Upper lobe of left lung (tissue), 6 donors: ENCODE measurements at regions not wholly inside any gene's neighbourhood (a gene's known extent, or its start where the extent isn't known, plus 50 kb on each side); places are given as distances from the start of the nearest gene placed in this dataset.

Experiments used
- ATAC-seq, 2 donors: fragments of 200-7000 bp; cut with Tn5 transposase; one replicate each; pipeline ENCODE4 v1.9.1; 2022; ENCODE audit warnings: mild to moderate bottlenecking in 2 of 2, moderate library complexity in 2 of 2; ENCODE audit not compliant: low FRiP score in 2 of 2
- DNase-seq, 2 donors: peaks; one replicate each; pipeline ENCODE4 v3.0.0-alpha.2; 2019 to 2020
- H3K27ac ChIP-seq, 4 donors: fragments of 200-600 bp; sonication (generic); one replicate each; pipeline ENCODE4 v1.5.1; 2016 to 2019
- H3K27me3 ChIP-seq, 4 donors: fragments of 200-600 bp; sonication (generic); one replicate each; pipeline ENCODE4 v1.5.1; 2017 to 2019
- H3K36me3 ChIP-seq, 4 donors: fragments of 200-600 bp; sonication (generic); one replicate each; pipeline ENCODE4 v1.5.1; 2016 to 2019
- H3K4me1 ChIP-seq, 4 donors: fragments of 200-600 bp; sonication (generic); one replicate each; pipeline ENCODE4 v1.5.1; 2018 to 2019
- H3K4me3 ChIP-seq, 4 donors: fragments of 200-600 bp; sonication (generic); one replicate each; pipeline ENCODE4 v1.5.1; 2017 to 2019; ENCODE audit warnings: mild to moderate bottlenecking in 2 of 4, moderate library complexity in 1 of 4
- H3K9me3 ChIP-seq, 4 donors: fragments of 200-600 bp; sonication (generic); one replicate each; pipeline ENCODE4 v1.5.1; 2018 to 2019
- CTCF ChIP-seq, 6 experiments: fragments of 450-650 bp in 4 of 6; fragments of 200-600 bp in 2 of 6; sonication (generic) in 2 of 6; IDR thresholded peaks; one replicate each; pipeline ENCODE4 v1.5.1; 2016 to 2019; ENCODE audit warnings: antibody characterized with exemption in 6 of 6
- EP300 ChIP-seq, 4 donors: sonication (generic); formaldehyde crosslinking; IDR thresholded peaks; one replicate each; pipeline ENCODE4 v1.5.1; 2017; ENCODE audit warnings: antibody characterized with exemption in 4 of 4, control low read depth in 2 of 4
- POLR2A ChIP-seq, 4 donors: fragments of 450-650 bp; IDR thresholded peaks; one replicate each; pipeline ENCODE4 v1.5.1; 2016 to 2017; ENCODE audit warnings: antibody characterized with exemption in 4 of 4, mild to moderate bottlenecking in 2 of 4
- POLR2AphosphoS5 ChIP-seq, 2 donors: sonication (generic); formaldehyde crosslinking; IDR thresholded peaks; one replicate each; pipeline ENCODE4 v1.5.1; 2017; ENCODE audit warnings: antibody characterized with exemption in 2 of 2
- WGBS, 2 donors: methylation state at CpG; one replicate each; pipeline ENCODE4 v1.1.5; 2017 to 2018; 5-methylcytosine and 5-hydroxymethylcytosine counted together
- donor health status: DM: no; HTN: no; CAD: no; lungs with moderate emphysema.
- donor health status: DM: no; HTN: yes; CAD: no; lungs with severe emphysema.

DNA sequence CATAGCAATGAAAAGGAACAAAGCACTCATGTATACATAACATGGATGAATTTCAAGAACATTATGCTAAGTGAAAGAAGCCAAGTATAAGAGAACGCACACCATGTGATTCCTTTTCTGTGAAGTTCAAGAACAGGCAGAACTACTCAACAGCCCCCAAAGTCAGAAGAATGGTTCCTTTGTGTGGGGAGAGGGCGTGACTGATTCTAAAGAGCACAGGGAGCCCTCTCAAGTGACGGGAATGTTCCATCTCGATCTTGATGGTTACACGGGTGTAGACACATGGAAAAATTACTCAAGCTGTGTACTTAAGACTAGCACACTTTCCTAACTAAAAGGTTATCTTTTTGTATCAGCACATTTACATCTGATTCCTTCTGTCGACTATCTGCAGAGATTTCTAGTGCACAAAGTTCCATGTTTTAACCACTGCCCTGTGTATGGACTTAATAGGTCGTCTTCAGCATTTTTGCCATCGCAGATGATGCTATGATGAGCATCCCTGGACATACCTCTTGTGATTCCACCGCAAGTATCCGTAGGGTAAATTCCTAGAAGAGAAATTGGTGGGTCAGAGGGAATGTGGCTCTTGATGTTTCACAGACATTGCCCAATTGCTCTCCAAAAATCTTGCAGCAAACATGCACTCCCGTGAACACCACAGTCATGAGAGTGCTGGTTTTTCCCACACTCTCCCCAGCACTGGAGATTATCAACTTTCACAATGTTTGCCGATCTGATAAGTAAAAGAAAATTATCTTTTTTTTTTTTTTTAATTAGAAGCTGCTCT, 279.3 kb downstream of the BMP7 start:
- no peak for ATAC-seq
- no peaks in the 10 kb centered on the region for H3K27me3 ChIP-seq
- H3K4me3 ChIP-seq, result no peak overlapping the region
- H3K9me3 ChIP-seq, result peaks cover 4 to 20% (median 16%) of the 10 kb centered on the region in 4 donors
- H3K36me3 ChIP-seq, result no peaks in the 10 kb centered on the region
- H3K4me1 ChIP-seq, result no peaks in the 10 kb centered on the region
- no peak for DNase-seq
- H3K27ac ChIP-seq, result no peak overlapping the region
- 64 to 81% methylated on average over 12 of the region's 12 CpGs for WGBS, 2 donors
- TF ChIP-seq POLR2A (IDR thresholded peaks at IDR 0.05) (no peak), POLR2AphosphoS5 (IDR thresholded peaks at IDR 0.05) (no peak)

DNA sequence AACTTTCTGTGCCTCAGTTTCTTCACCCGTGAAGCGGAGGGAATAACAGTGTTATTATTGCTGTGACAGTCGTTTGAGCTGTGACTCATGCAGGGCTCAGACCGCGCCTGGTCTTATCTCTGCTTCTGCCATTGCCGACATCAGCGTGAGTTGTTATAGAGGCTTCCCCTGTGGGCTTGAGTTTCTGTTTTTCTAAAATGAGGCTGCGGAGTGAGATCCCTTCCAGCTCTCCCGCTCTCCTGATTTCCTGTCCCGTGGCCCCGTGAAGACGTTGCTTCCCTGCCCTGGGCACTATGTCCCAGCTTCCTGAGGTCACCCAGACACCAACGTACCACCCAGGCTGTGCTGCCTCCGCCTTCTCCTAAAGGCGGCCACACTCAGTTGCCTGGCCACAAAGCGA, 278.5 kb downstream of the BMP7 start:
- Histone ChIP-seq H3K36me3 (no peaks in the 10 kb centered on the region), H3K4me3 (no peak overlapping the region)

GRCh38 chr20:56988446-56988845, 278.0 kb downstream of the BMP7 start:
- Histone ChIP-seq H3K27me3 (no peaks in the 10 kb centered on the region), H3K27ac (no peak overlapping the region), H3K9me3 (peaks cover 4 to 20% (median 16%) of the 10 kb centered on the region in 4 donors), H3K36me3 (no peaks in the 10 kb centered on the region), H3K4me1 (no peaks in the 10 kb centered on the region), H3K4me3 (no peak overlapping the region)
- WGBS, 2 donors, result 70 to 77% methylated on average over 8 of the region's 8 CpGs
- DNase-seq (no peak), ATAC-seq (peak in 1 of 2 donors; percentile 14)
- TF ChIP-seq POLR2A (IDR thresholded peaks at IDR 0.05) (no peak), POLR2AphosphoS5 (IDR thresholded peaks at IDR 0.05) (no peak), EP300 (IDR thresholded peaks at IDR 0.05) (no peak)

More for the DNA sequence above, 278.5 kb downstream of the BMP7 start:
- Histone ChIP-seq H3K9me3 (peaks cover 4 to 20% (median 16%) of the 10 kb centered on the region in 4 donors), H3K4me1 (no peaks in the 10 kb centered on the region), H3K27me3 (no peaks in the 10 kb centered on the region), H3K27ac (no peak overlapping the region)
- DNase-seq (no peak), ATAC-seq (peak in 1 of 2 donors; percentile 69)
- no peak for TF ChIP-seq POLR2AphosphoS5 (IDR thresholded peaks at IDR 0.05)
- TF ChIP-seq CTCF (IDR thresholded peaks at IDR 0.05), result no peak
- 58 to 60% methylated on average over 11 to 16 of the region's 16 CpGs for WGBS, 2 donors

DNA sequence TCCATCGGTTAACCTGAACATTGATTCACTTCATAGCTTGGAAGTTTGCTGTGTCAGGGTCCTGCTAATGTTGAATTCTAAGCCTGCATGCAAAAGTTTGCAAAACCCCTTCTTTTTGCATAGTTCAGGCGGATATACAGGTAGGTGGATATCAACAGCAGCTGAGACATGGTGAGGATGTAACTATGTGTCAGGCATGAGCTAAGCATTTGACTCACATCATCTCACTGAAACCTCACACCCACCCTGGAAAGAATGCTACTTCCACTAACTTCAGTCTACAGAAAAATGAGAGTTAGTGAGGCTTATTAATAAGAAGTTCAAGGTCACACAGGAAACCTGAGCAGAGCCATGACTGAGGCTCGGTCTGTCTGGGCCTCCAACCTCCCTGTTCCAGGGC, 276.9 kb downstream of the BMP7 start:
- Histone ChIP-seq H3K9me3 (peaks cover 4 to 18% (median 13%) of the 10 kb centered on the region in 4 donors), H3K36me3 (no peaks in the 10 kb centered on the region), H3K4me1 (no peaks in the 10 kb centered on the region), H3K27ac (no peak overlapping the region), H3K27me3 (no peaks in the 10 kb centered on the region), H3K4me3 (no peak overlapping the region)
- 87 to 100% methylated on average over 2 to 3 of the region's 3 CpGs for WGBS, 2 donors
- TF ChIP-seq POLR2A (IDR thresholded peaks at IDR 0.05), result no peak
- no peak for TF ChIP-seq POLR2AphosphoS5 (IDR thresholded peaks at IDR 0.05)
- TF ChIP-seq CTCF (IDR thresholded peaks at IDR 0.05), result no peak
- TF ChIP-seq EP300 (IDR thresholded peaks at IDR 0.05), result no peak
- DNase-seq (no peak), ATAC-seq (no peak)

DNA sequence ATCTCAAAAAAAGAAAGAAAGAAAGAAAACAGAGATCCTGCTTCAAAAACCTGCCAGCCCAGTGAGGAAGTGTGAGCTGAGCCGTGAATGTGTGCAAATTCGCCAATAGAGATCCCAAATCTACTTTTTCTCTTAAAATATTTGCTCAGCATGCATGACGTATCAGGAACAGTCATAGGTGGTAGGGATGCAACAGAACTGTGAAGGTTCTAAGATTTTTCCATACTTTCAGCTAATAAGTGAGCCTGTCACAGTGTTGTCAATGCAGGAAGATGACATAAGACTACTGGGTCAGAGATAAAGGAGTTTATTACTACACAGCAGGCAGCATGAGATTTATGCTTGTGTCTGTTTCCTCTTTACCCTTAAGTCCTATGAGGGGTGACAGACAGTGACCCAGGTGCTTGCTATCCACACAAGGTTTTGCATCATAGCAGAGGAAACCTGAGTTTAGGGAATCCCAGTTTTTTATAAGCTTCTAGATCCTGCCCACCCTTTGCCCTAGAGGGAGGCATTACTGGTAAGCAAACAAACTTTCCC, 273.4 kb downstream of the BMP7 start:
- H3K27ac ChIP-seq, result no peak overlapping the region
- TF ChIP-seq POLR2A (IDR thresholded peaks at IDR 0.05), result no peak
- TF ChIP-seq CTCF (IDR thresholded peaks at IDR 0.05), result no peak
- no peak for TF ChIP-seq POLR2AphosphoS5 (IDR thresholded peaks at IDR 0.05)
- no peak for TF ChIP-seq EP300 (IDR thresholded peaks at IDR 0.05)
- DNase-seq, result no peak
- H3K27me3 ChIP-seq, result no peaks in the 10 kb centered on the region
- H3K4me1 ChIP-seq, result no peaks in the 10 kb centered on the region
- H3K36me3 ChIP-seq, result no peaks in the 10 kb centered on the region
- 81 to 83% methylated on average over 3 of the region's 3 CpGs for WGBS, 2 donors
- no peak overlapping the region for H3K4me3 ChIP-seq
- ATAC-seq, result no peak
- H3K9me3 ChIP-seq, result peaks cover 0 to 4% (median under 1%) of the 10 kb centered on the region in 4 donors
